HS-27A (cell line): ENCODE measurements at regions not wholly inside any gene's neighbourhood (a gene's known extent, or its start where the extent isn't known, plus 50 kb on each side); places are given as distances from the start of the nearest gene placed in this dataset.
A peak's percentile ranks its signal among the peaks of the same experiment; 100 is the strongest.
"Not testable (repeated sequence)": the region's sequence is repeated elsewhere in the genome, so short reads cannot be mapped to it uniquely, and the experiment has no call there.

ENCODE experiments used
- DNase-seq: peaks from one replicate; pipeline ENCODE4 v3.0.0-alpha.2; 2012; ENCODE audit warnings: low read depth, missing footprints

DNA sequence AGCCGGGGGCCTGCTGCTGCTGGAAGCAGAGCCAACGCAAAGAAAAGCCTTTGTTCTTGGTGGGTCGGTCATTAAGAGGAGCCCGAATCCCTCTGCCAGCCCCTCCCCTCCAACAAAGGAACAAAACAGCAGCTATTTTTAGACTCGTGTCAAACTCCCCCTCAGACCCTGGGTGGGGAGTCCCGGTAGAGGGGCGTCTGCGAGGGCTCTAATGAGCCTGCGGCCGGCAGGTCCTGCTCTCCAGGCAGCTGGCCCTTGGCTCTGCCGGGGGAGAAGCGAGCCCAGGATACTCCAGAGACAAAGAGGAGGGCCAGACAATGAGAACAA is 114.0 kb downstream of the LHX2 start:
- DNase-seq, result no peak

GRCh38 chr9:124126648-124127646 is 115.4 kb downstream of the LHX2 start:
- no peak for DNase-seq

GRCh38 chr9:124128568-124129166 is 117.1 kb downstream of the LHX2 start:
- DNase-seq, result peak; percentile 19

DNA sequence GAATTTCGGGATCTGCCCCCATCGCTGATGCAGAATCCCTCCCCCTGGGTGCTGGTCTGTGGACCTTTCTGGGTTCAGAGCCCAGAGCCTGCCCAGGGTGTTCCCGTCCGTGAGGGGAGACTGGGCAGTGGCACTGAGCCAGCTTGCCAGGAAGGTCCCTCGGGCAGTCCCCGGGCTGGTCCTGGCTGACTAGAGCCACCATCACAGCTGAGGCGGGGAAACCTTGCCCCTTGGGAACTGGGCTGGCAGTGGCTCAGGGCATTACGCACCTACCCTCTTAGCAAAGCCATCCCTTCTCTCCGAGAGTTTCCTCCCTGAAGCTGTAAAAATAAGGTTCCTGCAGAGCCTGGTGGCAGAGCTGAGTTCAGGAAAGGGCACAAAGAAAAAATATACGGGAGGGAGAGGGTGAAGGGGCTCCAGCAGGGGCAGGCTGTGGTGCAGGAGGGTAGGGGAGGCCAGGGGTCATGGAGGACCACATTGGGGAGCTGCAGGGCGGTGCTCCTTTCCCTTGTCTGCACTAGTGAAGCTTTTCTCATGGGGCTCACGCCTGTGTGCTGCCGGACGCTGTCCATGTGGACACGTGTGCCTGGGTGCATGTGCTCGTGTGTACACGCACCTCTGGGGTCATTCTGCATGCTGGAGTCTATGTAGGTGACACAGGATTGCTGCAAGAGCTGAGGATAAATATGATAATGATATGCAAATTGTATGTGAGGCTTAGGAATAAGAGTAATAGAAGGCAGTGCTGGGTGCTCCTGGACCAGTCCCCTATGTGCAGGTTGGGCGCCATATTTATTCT is 118.9 kb downstream of the LHX2 start:
- DNase-seq, result no peak

DNA sequence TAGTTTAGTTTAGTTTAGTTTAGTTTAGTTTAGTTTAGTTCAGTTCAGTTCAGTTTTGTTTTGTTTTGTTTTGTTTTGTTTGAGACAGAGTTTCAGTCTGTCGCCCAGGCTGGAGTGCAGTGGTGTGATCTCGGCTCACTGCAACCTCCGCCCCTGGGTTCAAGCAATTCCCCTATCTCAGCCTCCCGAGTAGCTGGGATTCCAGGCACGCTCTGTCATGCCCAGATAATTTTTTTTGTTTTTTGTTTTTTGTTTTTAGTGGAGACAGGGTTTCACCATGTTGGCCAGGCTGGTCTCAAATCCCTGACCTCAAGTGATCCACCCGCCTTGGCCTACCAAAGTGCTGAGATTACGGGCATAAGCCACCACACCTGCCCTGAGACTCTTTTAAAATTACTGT is 120.0 kb downstream of the LHX2 start:
- DNase-seq, result not testable (repeated sequence)

GRCh38 chr9:124132671-124133147 is 121.1 kb downstream of the LHX2 start:
- peak; percentile 30 for DNase-seq

GRCh38 chr9:124133727-124134126 is 122.2 kb downstream of the LHX2 start:
- no peak for DNase-seq

- DNase-seq, result no peak
Measured at GRCh38 chr9:124134526-124134925, 123.0 kb downstream of the LHX2 start.

DNA sequence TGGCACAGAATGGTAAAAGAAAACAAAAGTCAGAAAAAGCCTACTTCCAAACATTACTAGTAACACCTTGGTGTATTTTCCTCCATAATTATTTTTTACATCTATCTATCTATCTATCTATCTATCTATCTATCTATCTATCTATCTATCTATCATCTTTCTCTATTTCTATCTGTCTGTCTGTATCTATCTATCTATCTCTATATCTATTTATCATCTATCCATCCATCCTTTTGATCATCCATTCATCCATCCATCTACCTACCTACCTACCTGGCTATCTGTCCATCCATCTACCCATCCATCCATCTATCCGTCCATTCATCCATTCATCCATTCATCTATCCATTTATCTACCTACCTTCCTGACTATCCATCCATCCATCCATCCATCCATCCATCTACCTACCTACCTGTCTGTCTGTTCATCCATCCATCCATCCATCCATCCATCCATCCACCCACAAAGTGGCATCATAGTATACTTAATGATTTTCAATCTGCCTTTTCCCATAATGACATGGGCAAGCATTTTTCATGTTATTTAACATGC is 121.9 kb upstream of the NEK6 start:
- no peak for DNase-seq

- no peak for DNase-seq
Measured at GRCh38 chr9:124137009-124137943, 120.5 kb upstream of the NEK6 start.

DNA sequence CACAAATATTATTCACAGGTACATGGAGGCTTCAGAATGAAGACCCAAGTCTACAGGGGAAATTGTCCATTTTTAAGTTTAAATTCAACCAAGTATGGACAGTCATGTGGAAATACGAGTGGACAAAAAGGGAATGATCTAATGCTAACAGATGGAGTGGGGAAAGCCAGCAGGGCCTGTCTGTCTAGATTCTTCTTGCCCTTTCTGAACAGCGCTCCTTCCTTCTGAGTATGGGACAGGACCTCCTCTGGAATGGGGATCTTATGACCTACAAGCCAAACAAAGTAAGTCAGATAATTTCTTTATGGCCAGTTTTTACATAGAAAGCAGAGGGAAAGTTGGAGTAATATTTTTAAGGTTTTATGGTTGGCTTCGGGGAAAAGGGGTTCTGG is 119.8 kb upstream of the NEK6 start:
- no peak for DNase-seq

GRCh38 chr9:124139001-124139400 is 118.7 kb upstream of the NEK6 start:
- DNase-seq, result no peak

- no peak for DNase-seq
Measured at GRCh38 chr9:124140941-124141568, 116.7 kb upstream of the NEK6 start.

DNA sequence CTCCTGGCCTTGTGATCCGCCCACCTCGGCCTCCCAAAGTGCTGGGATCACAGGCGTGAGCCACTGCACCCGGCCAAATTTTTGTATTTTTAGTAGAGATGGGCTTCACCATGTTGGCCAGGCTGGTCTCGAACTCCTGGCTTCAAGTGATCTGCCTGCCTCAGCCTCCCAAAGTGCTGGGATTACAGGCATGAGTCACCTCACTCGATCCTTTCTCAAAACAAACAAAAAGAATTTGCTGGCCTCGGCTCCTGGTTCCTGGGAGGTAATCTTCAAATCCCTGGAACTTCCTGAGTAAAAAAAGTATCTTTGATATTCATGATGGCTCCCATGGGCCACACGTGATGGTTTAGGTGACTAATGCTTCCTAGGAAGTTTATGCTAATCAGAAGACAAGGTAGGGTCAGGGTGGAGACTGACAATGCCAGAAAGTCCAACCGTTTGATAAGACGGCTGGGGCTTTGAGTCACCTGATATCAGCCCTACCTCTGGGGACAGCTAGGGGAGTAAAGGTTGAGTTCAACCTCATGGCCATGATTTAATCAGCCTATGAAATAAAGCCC is 113.1 kb upstream of the NEK6 start:
- DNase-seq, result not testable (repeated sequence)

- DNase-seq, result no peak
Measured at GRCh38 chr9:124146031-124146561, 111.7 kb upstream of the NEK6 start.

DNA sequence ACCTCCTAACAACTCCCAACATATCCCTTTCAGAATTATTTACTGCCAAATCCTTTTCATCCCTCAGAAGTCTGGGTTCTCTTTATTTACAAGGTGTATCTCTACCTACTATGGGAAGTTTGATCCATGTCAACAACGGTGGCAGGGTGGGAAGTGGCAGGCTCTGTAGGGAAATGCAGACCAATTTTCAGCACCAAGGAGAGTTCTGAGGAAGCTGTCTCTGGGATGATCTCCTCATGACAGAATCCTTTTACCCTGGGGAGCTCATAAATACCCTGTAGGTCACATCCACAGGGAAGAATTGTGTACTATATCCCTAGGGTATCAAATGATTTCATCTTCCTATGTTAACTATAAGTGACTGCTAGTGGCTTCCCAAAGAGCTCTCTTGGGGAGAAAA is 107.8 kb upstream of the NEK6 start:
- no peak for DNase-seq

GRCh38 chr9:124163760-124164255 is 93.9 kb upstream of the NEK6 start:
- no peak for DNase-seq

DNA sequence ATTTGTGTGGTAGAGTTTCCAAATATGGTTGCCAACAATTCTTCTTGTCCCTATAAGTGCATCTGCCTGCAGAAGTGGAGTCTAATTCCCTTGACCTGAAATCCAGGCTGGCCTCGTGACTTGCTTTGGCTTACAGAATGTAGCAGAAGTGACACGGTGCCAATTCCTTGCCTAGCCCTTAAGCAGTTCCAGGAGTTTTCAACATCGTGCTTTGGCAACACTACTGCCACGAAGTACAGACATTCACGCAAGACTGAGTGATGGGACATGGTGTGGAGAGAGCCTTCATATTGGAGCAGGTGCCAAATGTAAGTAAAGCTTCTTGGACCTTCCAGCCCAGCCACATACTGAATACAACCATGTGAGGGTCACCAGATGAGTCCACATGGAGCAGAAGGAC is 92.9 kb upstream of the NEK6 start:
- no peak for DNase-seq

DNA sequence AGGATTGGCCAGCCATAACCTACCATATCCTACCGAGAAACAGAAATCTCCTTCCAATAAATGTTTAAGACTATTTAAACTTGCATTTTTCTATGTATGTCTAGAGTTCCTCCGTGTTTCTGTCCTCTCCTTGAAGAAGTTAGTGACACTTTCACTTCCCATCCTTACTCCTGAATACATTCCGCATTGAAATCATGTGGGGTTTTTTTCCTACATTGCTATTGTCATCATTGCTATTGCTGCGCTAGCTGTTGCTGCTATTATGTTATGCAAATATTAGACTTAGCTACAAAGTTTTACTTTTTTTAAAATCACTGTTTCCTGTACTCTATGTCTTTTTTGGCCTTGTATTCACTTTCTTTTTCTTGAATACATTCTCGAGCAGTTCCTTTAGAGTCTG is 83.3 kb upstream of the NEK6 start:
- no peak for DNase-seq

DNA sequence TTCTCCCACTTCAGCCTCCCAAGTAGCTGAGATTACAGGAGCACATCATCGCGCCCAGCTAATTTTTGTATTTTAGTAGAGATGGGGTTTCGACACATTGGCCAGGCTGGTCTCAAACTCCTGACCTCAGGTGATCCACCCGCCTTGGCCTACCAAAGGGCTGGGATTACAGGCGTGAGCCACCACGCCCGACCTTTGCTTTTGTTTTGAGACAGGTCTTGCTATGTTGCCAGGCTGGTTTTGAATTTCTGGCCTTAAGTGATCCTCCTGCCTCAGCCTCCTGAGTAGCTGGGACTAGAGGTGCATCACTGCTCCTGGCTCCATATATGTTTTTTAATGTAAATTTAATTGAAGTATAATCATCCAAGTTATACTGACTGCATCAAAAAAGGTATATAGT is 80.2 kb upstream of the NEK6 start:
- not testable (repeated sequence) for DNase-seq
